DMS53 (cell line): ENCODE measurements at regions not wholly inside any gene's neighbourhood (a gene's known extent, or its start where the extent isn't known, plus 50 kb on each side); places are given as distances from the start of the nearest gene placed in this dataset.
"Not testable (repeated sequence)": the region's sequence is repeated elsewhere in the genome, so short reads cannot be mapped to it uniquely, and the experiment has no call there.

Experiments used
- DNase-seq: peaks from one replicate; lab custom pipeline; 2025; lab: John Stamatoyannopoulos, UW

GRCh38 chr20:29533566-29534177, 1723.8 kb upstream of the DEFB115 start:
- DNase-seq = peak; percentile 39

DNA sequence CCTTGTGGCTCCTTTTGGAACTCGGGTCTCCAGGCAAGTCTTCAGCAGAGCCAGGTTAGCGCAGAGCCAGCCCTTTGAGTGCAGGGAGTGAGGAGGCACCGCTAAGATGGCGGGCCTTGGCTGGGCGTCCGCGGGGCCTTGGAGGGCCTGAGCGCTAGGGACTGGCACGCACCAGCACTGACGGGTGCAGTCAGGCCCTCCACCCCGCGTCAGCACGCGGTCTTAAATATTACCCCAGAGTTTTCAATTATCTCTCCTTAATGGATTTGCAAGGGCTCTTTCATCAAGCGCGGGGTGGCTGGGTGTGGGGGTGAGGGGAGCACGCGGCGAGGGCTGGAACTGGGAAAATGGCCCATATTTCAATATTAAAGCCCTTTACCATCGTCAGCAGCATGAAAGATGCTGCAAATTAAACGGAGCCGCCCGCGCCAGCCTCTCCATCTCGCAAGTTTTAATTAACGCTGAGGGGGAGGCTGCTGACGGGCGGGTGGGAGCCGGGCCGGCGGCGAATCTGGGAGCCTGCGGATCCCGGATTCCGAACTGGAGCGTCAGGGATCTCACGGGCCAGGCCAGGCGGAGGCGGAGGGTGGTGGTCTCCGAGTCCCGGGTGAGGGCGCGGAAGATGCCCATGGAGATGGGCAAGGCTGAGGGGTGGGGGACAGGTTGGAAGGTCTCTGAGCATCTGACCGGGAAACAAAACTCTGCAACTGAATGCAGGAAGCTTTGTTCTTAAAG, 1690.4 kb upstream of the DEFB115 start:
- not testable (repeated sequence) for DNase-seq

DNA sequence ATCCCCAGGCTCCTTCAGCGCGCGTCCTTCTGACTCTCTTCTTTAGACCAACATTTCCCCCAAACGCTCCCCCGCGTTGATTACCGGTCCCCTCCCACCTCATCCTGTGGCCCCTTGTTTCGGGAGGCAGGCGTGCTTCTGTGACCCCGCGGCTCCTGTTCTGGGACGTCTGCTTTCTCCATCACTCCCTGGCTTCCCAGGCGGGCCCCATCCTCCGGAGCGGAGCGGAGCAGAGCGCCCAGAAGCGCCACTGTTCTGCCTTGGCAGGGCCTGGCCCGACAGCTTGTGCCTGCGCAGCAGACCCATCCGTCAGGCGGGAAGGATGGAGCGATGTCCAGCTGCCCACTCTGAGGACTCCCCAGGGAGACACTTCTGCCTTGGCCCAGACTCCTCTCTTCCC, 1689.8 kb upstream of the DEFB115 start:
- DNase-seq = not testable (repeated sequence)

DNA sequence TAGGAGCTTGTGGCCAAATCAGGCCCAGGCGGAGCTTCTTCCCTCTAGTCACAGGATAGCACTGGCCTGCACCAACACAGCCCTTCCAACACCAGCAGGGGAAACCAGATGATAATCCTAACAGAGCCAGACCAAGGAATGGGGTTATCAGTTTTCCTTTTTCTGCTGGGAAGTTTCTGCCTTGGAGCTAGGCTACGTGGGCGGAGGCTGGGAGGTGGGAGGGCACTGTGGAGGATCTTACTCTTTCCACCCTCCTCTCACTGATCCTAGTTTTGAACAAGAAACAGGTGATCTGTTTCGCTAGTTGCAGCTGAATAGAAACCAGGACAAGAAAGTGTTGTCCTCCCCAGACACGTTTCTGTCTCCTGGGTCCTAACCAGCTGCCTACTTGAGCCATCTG, 1687.3 kb upstream of the DEFB115 start:
- DNase-seq = not testable (repeated sequence)

DNA sequence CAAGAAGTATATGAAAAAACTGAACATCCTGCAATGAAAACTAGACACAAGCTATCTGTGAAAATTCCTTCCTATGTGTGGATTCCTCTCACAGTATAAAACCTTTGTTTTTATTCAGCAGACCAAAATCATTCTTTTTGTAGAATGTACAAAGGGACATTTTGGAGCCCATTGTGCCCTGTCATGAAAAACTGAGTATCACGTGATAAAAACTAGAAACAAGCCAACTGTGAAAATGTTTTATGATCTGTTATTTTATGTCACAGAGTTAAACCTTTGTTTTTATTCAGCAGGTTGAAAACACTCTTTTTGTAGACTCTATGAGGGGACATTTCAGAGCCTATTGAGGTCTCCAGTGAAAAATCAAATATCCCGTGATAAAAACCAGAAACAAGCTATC, 1667.9 kb upstream of the DEFB115 start:
- not testable (repeated sequence) for DNase-seq

- not testable (repeated sequence) for DNase-seq
Observed at GRCh38 chr20:29604163-29604562, 1653.3 kb upstream of the DEFB115 start.

- not testable (repeated sequence) for DNase-seq
Observed at GRCh38 chr20:29606171-29606570, 1651.3 kb upstream of the DEFB115 start.

GRCh38 chr20:29629395-29629794, 1628.1 kb upstream of the DEFB115 start:
- not testable (repeated sequence) for DNase-seq
